B cell (primary cell): ENCODE measurements at regions not wholly inside any gene's neighbourhood (a gene's known extent, or its start where the extent isn't known, plus 50 kb on each side); places are given as distances from the start of the nearest gene placed in this dataset.

Source experiments
- CTCF ChIP-seq: fragments of 200-600 bp; IDR thresholded peaks from one replicate; pipeline ENCODE4 v1.8.0; 2022; ENCODE audit warnings: antibody characterized with exemption, mild to moderate bottlenecking
- EZH2 ChIP-seq: IDR thresholded peaks from 2 replicates; pipeline ENCODE4 v1.6.1; 2012; ENCODE audit warnings: borderline replicate concordance, low read depth, mild to moderate bottlenecking, moderate library complexity, low read length; ENCODE audit not compliant: insufficient read depth, poor library complexity, severe bottlenecking

GRCh38 chr15:29452881-29453731, 183.5 kb upstream of the NSMCE3 start:
- no peak for TF ChIP-seq CTCF
- TF ChIP-seq EZH2, result no peak
